Keratinocyte (primary cell): ENCODE measurements at regions not wholly inside any gene's neighbourhood (a gene's known extent, or its start where the extent isn't known, plus 50 kb on each side); places are given as distances from the start of the nearest gene placed in this dataset.

Experiments used
- DNase-seq: peaks from one replicate; pipeline ENCODE4 v3.0.0-alpha.2; 2011; ENCODE audit warnings: low read depth, missing footprints, low spot score
- FAIRE-seq: peaks from 2 replicates; lab custom pipeline; 2011; peaks lifted over from hg19 to GRCh38; lab: Jason Lieb, UNC
- H2AFZ ChIP-seq: 2 replicates; pipeline ENCODE4 v1.6.0; 2012; ENCODE audit warnings: low read length, control low read depth, inconsistent platforms; ENCODE audit not compliant: control insufficient read depth
- H3K27ac ChIP-seq: 2 replicates; pipeline ENCODE4 v1.5.1; 2011; ENCODE audit warnings: low read length; ENCODE audit not compliant: control insufficient read depth, insufficient read depth
- H3K27me3 ChIP-seq: 3 replicates; pipeline ENCODE4 v1.6.0; 2011; ENCODE audit warnings: low read length; ENCODE audit not compliant: control insufficient read depth, insufficient read depth; ENCODE audit errors: extremely low read depth
- H3K36me3 ChIP-seq, 2 experiments: 2 replicates in 1 of 2; 3 replicates in 1 of 2; pipeline ENCODE4 v1.5.1; 2011; ENCODE audit warnings: low read length in 2 of 2, mild to moderate bottlenecking in 1 of 2; ENCODE audit not compliant: control insufficient read depth in 2 of 2, insufficient read depth in 2 of 2; ENCODE audit errors: extremely low read depth in 1 of 2
- H3K4me1 ChIP-seq: 3 replicates; pipeline ENCODE4 v1.5.1; 2011; ENCODE audit warnings: low read length; ENCODE audit not compliant: control insufficient read depth, insufficient read depth; ENCODE audit errors: extremely low read depth
- H3K4me2 ChIP-seq: 3 replicates; pipeline ENCODE4 v1.6.0; 2011; ENCODE audit warnings: low read depth, low read length; ENCODE audit not compliant: control insufficient read depth, insufficient read depth; ENCODE audit errors: extremely low read depth
- H3K4me3 ChIP-seq, 3 experiments: fragments of 200-600 bp in 1 of 3; sonication (generic) in 1 of 3; 2 replicates in 2 of 3; 3 replicates in 1 of 3; pipeline ENCODE4 v1.5.1; 2011 to 2016; ENCODE audit warnings: low read length in 3 of 3, mild to moderate bottlenecking in 3 of 3, control low read depth in 2 of 3, inconsistent platforms in 1 of 3, low read depth in 1 of 3, mixed read lengths in 1 of 3, mixed run types in 1 of 3, moderate library complexity in 1 of 3; ENCODE audit not compliant: control insufficient read depth in 2 of 3, insufficient read depth in 2 of 3; ENCODE audit errors: extremely low read depth in 1 of 3
- H3K79me2 ChIP-seq: 2 replicates; pipeline ENCODE4 v1.6.0; 2012; ENCODE audit warnings: low read length; ENCODE audit not compliant: control insufficient read depth, insufficient read depth
- H3K9ac ChIP-seq: 3 replicates; pipeline ENCODE4 v1.6.0; 2011; ENCODE audit warnings: low read length; ENCODE audit not compliant: control insufficient read depth, insufficient read depth; ENCODE audit errors: extremely low read depth
- H3K9me1 ChIP-seq: 3 replicates; pipeline ENCODE4 v1.6.0; 2011; ENCODE audit warnings: low read length; ENCODE audit not compliant: control insufficient read depth, insufficient read depth; ENCODE audit errors: extremely low read depth
- H3K9me3 ChIP-seq: 2 replicates; pipeline ENCODE4 v1.5.1; 2012; ENCODE audit warnings: low read depth, low read length; ENCODE audit not compliant: control insufficient read depth
- H4K20me1 ChIP-seq: 3 replicates; pipeline ENCODE4 v1.6.0; 2011; ENCODE audit warnings: low read length; ENCODE audit not compliant: control insufficient read depth, insufficient read depth; ENCODE audit errors: extremely low read depth
- CTCF ChIP-seq, 3 experiments: IDR thresholded peaks in 1 of 3; conservative IDR thresholded peaks in 1 of 3; optimal IDR thresholded peaks in 1 of 3; 2 replicates in 2 of 3; 3 replicates in 1 of 3; pipeline versions ENCODE3 to v1.5.1; 2011; ENCODE audit warnings: low read length in 3 of 3, mild to moderate bottlenecking in 3 of 3, moderate library complexity in 2 of 3, control low read depth in 1 of 3, inconsistent platforms in 1 of 3; ENCODE audit not compliant: insufficient read depth in 2 of 3; ENCODE audit errors: extremely low read depth in 1 of 3
- EZH2 ChIP-seq: IDR thresholded peaks from one replicate; pipeline ENCODE4 v1.6.1; 2012; ENCODE audit warnings: inconsistent platforms, mild to moderate bottlenecking, low read length, moderate library complexity
- dilution Hi-C: fragments of 300-500 bp; cut with MboI; formaldehyde crosslinking; loops from one replicate; pipeline ENCODE4 v1.7.0; 2020; ENCODE audit warnings: low sequenced_read_pairs; ENCODE audit not compliant: extremely low pct_ligation_motif_present

- DNase-seq (no peak), FAIRE-seq (no peak)
- Histone ChIP-seq H3K9me1 (no peaks in the 10 kb centered on the region), H3K4me3 (no peak overlapping the region), H3K9ac (no peak overlapping the region), H3K36me3 (no peaks in the 10 kb centered on the region), H3K79me2 (no peaks in the 10 kb centered on the region), H4K20me1 (no peaks in the 10 kb centered on the region), H3K4me1 (no peaks in the 10 kb centered on the region), H3K27ac (no peak overlapping the region), H2AFZ (no peak overlapping the region), H3K9me3 (no peaks in the 10 kb centered on the region), H3K27me3 (no peaks in the 10 kb centered on the region), H3K4me2 (no peak overlapping the region)
- TF ChIP-seq EZH2 (no peak), CTCF (optimal IDR thresholded peaks at IDR 0.05 in 1 of 3, IDR thresholded peaks at IDR 0.05 in 1 of 3, conservative IDR thresholded peaks at IDR 0.05 in 1 of 3; ENCODE audit: extremely low read depth in 1 of 3, insufficient read depth in 2 of 3, low read length in 3 of 3) (no peak)
- dilution Hi-C loops = no loop called here
Observed at GRCh38 chr9:82563094-82563493, 499.8 kb downstream of the RASEF start.

GRCh38 chr9:82563841-82564240 is 499.1 kb downstream of the RASEF start:
- no peak for TF ChIP-seq EZH2
- no peaks in the 10 kb centered on the region for H3K9me3 ChIP-seq
- no peaks in the 10 kb centered on the region for H3K27me3 ChIP-seq
- no peaks in the 10 kb centered on the region for H3K9me1 ChIP-seq
- H3K79me2 ChIP-seq = no peaks in the 10 kb centered on the region
- no peak overlapping the region for H3K27ac ChIP-seq
- H3K4me2 ChIP-seq = no peak overlapping the region
- no peaks in the 10 kb centered on the region for H4K20me1 ChIP-seq
- H3K4me3 ChIP-seq = no peak overlapping the region
- H3K36me3 ChIP-seq = no peaks in the 10 kb centered on the region
- H3K4me1 ChIP-seq = no peaks in the 10 kb centered on the region
- dilution Hi-C loops = no loop called here
- DNase-seq (no peak), FAIRE-seq (no peak)
- no peak overlapping the region for H3K9ac ChIP-seq
- H2AFZ ChIP-seq = no peak overlapping the region
